ENCODE measurements at regions not wholly inside any gene's neighbourhood (a gene's known extent, or its start where the extent isn't known, plus 50 kb on each side); places are given as distances from the start of the nearest gene placed in this dataset.
"Not testable (repeated sequence)": the region's sequence is repeated elsewhere in the genome, so short reads cannot be mapped to it uniquely, and the experiment has no call there.

DNA sequence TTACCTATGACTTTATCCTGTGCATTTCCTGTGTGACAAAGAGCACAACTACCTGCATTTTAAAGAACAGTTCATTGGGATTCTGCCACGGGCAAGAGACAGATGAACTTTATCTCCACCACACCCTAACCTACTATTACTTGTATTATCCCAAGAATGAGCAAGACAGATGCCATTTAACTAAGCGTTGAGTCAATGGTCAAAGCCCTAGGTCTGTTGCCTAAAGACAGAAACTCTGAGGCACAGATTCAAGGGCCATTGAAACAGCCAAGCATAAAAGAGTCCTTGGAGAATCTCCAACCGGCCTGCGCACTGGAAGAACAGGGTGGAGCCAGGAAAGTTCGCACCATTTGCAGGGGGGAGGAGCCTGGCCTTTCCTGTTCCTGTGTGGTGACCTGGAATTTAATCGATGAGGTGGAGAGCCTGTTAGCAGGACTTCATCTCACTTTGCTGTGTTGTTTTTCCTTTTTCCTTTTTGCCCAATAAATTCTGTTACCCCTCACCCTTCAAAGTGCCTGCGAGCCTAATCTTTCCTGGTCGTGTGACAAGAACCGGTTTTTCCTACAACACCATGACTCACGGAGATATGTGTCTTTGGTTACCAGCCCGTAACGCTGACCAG is 146.4 kb upstream of the DIAPH2 start:
- DNase-seq = no peak

DNA sequence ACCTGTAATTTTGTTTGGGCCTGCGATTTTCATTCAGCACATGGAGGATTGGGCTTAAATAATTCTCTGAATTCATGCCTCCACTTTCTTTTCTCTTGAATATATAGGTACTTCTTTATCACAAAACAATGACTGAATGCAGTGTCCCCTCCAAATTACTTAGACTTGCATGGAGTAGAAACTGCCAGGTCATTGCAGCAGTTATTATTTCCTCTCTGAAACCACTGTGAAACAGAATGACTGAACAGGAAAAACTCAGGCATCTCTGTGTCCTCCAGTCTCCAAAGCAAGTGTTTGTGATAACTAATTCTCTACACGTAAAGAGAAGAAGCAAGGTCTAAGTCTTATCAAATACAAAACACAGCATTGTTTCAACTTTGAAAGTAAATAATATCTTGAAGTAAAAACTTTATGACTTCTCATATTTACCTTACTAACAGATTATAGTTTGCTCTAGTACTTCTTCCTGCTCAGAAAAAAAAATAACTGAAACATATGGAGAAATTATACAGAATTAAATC is 144.5 kb upstream of the DIAPH2 start:
- peak in 1 of 5 experiments; percentile 48 for DNase-seq

DNA sequence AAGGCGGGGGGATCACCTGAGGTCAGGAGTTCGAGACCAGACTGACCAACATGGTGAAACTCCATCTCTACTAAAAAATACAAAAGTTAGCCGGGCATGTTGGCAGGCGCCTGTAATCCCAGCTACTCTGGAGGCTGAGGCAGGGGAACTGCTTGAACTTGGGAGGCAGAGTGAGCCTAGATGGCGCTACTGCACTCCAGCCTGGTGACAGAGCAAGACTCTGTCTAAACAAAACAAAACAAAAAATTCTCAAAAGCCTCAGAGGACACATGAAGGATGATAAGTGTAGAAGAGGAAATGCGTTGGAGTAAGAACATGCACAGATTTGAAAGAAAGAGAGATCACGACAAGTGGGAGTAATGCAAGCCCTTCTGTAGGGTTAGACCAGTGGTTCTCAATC is 138.4 kb upstream of the DIAPH2 start:
- DNase-seq = peak in 1 of 5 experiments; percentile 0

DNA sequence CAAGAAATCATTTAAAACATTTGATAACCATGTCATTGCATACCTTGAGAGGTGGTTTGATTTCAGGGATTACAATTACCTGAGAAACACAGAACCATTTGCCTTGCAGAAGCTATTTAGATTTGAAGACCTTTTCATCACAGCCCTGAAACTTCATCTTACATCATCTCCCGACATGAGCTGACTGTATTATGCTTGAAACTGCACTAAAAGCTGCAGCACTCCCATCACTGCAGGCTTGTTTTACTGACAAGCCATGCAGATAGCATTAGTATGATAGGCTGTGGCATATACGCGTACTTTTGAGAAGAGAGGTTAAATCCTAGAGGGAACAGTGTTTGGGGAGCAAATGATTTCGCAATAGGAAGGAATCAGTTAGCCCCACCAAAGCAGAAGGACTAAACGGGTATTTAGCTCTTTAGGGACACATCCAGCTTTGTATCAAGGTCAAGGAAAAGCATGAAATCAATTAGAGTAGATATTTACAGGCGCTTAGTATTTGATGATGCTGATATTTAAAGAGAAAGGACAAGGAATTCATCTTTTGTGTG is 133.2 kb upstream of the DIAPH2 start:
- no peak for DNase-seq

DNA sequence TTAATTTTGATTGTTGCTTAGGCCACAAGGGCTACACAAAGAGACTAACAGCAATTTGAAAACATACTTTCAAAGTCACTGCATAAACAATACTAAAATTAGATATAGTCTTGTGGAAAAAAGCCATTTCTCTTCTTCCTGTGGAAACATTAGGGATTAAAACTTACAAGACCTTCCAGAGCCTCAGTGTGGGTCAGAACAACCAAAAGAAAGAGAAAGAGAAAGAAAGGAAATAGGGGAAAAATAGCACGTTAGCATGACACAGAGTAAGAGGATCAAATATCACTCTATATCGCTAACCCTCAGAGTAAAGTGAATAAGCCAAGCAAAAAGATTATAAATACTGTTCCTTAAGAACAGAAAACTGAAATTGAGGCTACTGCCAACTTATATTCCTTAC is 127.8 kb upstream of the DIAPH2 start:
- no peak for DNase-seq

DNA sequence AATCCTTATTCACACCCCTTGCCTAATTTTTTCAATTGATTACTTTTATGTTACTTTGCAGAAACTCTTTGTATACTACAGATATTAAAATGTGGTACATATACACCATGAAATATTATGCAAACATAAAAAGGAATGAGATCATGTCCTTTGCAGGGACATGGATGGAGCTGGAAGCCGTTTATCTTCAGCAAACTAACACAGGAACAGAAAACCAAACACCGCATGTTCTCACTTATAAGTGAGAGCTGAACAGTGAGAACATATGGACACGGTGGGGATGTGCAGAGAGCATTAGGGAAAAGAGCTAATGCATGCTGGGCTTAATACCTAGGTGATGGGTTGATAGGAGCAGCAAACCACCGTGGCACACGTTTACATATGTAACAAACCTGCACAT is 123.5 kb upstream of the DIAPH2 start:
- not testable (repeated sequence) for DNase-seq

DNA sequence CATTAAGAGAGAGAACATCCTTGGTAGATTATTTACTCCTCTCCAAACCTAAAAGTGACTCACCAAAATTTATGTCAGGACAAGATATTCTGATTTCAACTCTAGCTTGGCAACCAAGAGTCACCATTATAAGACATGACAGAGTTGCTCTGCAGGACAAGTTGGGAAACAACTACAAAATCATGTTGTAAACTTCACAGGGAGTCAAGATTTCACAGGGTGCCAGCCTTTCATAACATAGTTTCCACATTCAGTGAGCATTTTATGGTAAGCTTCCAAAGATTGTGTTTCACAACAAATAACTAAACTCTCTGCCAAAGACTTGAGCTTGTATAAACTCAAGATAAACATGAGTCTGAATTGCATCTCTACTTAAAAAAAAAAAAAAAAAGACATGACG is 121.0 kb upstream of the DIAPH2 start:
- no peak for DNase-seq

DNA sequence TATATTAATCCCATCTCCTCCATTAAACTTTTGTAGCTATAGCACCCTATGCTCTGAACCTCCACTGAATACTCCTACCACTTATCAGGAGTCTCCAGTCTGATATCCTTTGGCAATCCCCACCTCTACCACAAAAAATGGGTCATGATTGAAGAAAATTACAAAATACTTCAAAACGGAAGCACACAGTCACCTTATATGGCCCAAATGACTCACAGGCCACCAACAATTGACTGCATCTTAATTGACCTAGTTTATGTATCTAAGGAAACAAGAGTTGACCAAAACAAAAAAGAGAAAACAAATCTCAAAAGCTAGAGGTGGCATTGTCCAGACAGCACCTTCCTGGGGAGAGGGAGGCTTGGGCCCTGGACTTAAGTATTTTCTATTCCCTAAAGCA is 120.0 kb upstream of the DIAPH2 start:
- no peak for DNase-seq

DNA sequence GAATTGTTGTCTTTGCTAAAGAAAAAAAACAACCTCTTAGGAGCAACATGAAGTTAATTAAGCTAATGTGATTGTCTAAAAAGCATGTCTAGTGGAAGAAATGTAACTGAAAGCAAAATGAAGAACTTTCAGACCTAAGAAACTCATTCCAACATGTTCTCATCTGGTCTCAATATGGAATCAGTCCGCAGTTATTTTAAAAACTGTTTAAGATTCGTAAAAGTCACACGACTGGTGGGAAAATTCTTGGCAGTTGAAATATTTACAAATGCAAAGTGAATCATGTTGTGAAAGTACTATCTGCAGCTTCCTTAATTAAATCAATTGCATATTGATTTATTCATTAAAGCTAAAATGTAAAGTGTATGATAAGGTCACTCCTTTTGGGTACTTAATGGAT is 117.8 kb upstream of the DIAPH2 start:
- no peak for DNase-seq

DNA sequence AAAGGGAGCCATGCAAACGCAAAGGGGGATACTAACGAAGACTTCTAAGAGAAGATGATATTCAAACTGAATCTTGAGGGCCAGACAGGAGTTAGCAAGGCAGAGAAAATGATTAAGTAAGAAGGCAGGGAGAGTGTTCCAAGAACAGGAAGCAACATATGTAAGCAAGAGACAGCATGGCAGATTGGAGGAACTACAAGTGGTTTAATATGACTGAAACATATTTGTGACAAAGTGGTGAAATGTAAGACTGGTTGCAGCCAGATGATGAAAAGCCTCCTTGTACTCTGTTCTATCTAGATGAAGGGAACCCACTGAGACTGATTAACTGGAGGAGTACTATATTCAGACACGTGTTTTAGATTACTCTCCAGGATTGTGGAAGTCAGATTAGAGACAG is 116.6 kb upstream of the DIAPH2 start:
- DNase-seq = no peak

DNA sequence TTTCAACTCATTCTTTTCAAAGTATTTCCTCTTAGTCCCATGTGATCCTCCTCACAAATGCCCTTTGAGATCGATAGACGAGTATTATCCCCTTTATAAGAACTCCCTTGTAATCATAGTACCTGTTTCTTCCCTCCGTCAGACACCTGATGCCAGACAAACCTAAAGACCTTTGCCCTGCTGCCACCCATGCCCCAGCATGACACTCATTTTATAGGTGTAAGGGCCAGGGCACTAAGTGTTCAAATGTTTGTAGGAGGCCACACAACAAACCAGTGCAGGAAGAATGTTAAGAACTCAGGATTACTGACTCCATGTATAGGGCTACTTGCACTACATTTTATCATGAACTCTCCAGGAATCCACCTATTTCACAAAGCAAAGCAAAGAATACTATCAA is 115.6 kb upstream of the DIAPH2 start:
- DNase-seq = no peak

DNA sequence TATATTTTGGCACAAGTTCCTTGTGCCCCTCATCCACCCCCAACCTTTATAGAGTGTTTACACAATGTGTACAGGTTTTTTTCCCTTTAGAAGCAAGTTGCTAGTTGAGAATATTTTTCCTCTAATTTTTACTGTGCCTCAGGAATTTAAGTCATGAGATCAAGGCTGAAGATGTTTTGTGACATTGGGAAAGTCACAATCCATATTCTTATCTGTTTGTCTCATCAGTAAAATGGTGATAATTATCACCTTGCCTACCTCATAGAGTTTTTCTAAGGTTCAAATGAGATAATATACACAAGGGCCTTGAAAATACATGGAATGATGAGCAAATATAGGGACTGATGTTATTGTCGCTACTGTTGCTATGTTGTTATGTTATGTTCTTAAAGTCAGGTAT is 109.6 kb upstream of the DIAPH2 start:
- no peak for DNase-seq

DNA sequence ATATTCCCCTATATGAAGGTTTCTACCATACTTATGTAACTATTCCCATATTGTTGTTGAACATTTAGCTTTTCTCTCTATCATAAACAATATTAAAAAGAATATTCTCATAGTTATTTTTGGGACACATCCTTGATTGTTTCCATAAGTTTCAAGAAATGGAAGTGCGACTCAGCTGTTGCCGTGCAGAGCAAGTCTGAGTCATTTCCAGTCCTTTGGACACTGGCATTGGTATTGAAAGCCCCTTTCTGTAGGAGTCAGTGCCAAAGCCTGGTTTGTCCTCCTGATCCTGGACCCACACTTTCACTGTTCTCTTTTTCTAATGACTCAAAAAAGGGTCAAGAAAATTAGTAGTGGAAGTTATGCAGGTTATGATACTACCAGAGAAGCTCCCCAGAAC is 108.3 kb upstream of the DIAPH2 start:
- DNase-seq = no peak

DNA sequence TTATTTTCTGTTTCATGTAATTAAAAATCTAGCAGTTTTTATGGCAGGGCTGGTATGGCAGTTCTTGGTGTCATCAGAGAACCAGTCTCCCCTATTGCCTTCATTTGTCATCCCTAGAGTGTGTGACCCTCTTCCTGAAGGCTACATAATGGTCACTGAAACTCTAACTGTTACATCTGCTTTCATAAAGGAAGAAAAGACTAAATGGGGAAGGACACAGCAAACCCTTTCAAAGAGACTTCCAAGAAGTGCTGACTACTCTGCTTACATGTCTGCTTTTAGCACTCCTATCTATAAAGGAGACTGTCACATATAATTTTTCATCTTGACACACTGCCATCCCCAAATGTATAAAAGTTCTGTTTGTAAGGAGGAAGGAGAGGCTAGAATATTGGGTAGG is 105.9 kb upstream of the DIAPH2 start:
- no peak for DNase-seq

DNA sequence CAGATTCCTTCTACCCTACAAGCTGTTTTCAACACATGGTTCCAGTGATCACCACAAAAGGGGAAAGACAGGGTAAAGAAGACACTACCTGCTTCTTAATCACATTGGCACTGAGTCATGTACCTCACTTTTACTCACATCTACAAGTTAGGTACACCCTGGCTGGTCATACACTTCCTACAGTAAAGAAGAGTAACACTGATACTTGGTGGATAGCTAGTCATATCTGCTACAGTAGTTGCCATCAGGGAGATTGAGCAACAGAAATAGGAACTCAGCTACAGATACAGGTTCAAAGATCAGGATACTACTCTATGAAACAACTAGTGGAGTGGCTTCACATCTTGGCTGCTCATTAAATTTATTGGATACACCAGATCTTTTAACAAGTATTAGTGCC is 105.4 kb upstream of the DIAPH2 start:
- no peak for DNase-seq

DNA sequence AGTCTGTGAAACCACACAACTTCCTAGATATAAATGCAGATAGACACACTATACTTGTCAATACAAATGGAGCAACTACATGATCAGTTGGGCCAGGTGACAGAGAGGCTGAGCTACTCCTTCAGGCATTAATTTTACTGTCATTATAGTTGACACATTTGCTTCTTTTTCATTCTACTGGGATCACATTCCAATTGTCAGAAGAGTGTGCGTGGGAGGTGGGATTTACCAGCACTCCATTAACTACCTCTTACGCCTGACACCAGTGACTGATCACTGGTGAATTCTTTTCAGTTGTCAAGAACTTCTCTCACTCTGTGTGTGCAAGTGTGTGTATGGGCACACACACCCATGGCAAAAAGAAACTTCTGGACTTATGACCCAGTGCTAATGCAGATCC is 94.2 kb upstream of the DIAPH2 start:
- no peak for DNase-seq

DNA sequence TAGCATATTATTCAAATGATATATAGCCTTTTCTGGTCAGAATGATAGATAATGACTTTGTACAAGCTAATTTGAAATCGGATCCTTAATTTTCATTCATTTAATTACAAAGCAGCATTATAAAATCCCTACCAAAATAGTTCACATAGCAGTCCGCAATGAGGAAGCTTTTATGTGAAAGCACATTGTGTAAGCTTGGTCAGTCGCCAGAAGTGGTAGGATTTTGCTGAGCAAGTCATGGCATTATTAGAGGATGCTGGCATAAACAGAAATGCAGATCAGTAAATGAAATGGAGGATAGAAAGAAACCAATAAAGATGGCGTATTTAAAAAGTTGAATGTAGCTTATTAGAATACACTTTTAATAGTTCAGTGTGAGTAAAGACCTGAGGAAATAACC is 93.2 kb upstream of the DIAPH2 start:
- DNase-seq = no peak

DNA sequence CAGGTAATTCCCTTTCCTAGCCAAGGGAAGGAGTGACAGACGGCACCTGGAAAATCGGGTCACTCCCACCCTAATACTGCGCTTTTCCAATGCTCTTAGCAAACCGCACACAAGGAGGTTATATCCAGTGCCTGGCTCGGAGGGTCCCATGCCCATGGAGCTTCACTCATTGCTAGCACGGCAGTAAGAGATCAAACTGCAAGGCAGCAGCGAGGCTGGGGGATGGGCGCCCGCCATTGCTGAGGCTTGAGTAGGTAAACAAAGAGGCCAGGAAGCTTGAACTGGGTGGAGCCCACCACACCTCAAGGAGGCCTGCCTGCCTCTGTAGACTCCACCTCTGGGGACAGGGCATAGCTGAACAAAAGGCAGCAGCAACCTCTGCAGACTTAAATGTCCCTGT is 86.8 kb upstream of the DIAPH2 start:
- not testable (repeated sequence) for DNase-seq

DNA sequence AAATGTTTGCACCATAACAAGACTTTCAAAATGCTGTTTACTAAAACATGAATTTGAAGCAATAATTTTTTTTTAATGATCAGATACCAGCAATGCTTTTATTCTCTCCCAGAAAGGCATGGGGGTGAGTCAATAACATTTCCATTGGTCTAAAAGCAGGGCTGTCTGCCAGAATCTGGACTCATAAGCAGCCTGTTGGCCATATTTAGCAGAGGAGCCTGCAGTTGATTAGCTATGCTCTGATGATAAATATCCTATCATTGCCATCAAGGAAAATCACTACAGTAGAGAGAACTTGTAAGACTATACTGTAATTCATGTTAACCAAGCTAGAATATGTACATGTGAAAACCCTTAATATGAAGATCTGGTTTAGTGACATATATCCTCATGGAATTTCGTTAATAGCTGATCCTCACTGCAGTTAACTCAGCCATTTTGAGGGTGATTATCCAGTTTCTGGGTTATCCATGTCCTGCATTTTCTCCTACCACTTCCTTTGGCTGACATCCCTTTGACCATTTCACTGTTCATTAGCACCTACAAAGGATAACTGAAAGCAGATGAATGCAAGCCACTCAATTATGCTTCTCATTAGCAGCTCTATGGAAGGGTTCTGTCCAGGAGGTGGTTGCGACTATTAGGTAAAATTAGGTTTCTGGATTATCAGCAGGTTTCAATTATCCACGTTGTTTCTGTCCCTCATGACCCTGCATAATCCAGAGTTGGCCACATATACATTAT is 72.9 kb upstream of the DIAPH2 start:
- no peak for DNase-seq

DNA sequence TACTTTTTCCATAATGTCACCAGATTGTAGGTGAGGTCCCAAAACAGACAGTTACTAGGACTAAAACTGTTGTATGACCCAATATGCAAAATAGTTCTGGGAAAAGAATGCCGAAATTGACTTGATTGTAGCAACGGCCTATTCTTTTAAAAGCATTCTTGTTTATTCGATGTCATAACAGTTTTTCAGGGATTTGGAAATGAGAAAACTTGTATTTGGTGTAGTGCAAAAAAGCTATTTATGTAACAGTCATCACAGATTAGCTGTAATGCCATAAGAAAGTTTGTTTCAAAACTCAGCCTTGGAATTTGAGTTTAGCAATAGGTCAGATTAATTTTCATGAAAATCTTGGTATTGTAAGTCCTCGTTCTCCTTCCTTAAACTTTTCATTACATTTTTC is 69.2 kb upstream of the DIAPH2 start:
- no peak for DNase-seq

DNA sequence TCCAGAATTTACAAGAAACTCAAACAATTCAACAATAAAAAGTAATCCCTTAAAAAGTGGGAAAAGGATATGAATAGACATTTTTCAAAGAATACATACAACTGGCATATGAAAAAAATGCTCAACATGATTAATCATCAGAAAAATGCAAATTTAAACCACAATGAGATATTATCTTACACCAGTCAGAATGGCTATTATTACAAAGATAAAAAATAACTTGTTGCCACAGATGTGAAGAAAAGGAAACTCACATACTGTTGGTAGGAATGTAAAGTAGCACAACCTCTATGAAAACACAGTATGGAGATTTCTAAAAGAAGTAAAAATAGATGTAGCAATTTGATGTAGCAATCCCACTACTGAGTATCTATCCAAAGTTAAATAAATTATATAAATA is 65.1 kb upstream of the DIAPH2 start:
- no peak for DNase-seq

DNA sequence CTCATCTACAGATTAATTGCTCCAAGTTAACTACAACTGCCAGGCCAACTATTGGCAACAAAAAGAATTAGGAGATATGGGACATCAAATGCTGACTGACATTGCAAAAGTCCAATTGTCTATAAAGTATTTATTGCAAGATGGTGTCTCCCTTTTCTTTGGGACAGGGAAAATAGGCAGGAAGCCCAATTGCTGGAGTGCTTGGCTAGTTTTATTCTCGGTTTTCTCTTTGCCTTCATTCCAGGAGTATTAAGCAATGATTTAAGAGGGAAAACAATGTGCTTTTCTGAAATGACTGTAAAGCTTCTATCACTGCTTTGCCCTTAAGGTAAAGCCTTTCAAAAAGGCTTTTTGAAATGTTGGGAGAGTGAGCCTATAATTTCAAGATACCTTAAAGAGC is 62.8 kb upstream of the DIAPH2 start:
- no peak for DNase-seq

Measured in T-helper 2 cell (primary cell).